H9 (cell line): ENCODE measurements at regions not wholly inside any gene's neighbourhood (a gene's known extent, or its start where the extent isn't known, plus 50 kb on each side); places are given as distances from the start of the nearest gene placed in this dataset.
A peak's percentile ranks its signal among the peaks of the same experiment; 100 is the strongest.

Experiments used
- DNase-seq: peaks from one replicate; pipeline ENCODE4 v3.0.0-alpha.2; 2017
- H2AFZ ChIP-seq: one replicate; pipeline ENCODE4 v1.6.1; 2013; ENCODE audit warnings: mild to moderate bottlenecking, low read length, control low read depth, moderate library complexity
- H2AK5ac ChIP-seq: 2 replicates; pipeline ENCODE4 v1.6.1; 2013; ENCODE audit warnings: low read length, control low read depth, mixed read lengths; ENCODE audit not compliant: insufficient read length
- H2BK120ac ChIP-seq: one replicate; pipeline ENCODE4 v1.6.1; 2013; ENCODE audit warnings: low read depth, mild to moderate bottlenecking, low read length, control low read depth, inconsistent platforms; ENCODE audit not compliant: poor library complexity, severe bottlenecking
- H2BK12ac ChIP-seq: 2 replicates; pipeline ENCODE4 v1.6.1; 2013; ENCODE audit warnings: low read length, control low read depth, mixed read lengths, low read depth; ENCODE audit not compliant: insufficient read length
- H2BK15ac ChIP-seq: 2 replicates; pipeline ENCODE4 v1.6.1; 2013; ENCODE audit warnings: low read depth, low read length, control low read depth
- H2BK20ac ChIP-seq: one replicate; pipeline ENCODE4 v1.6.1; 2013; ENCODE audit warnings: low read depth, mild to moderate bottlenecking, low read length, control low read depth, inconsistent platforms; ENCODE audit not compliant: poor library complexity, severe bottlenecking
- H2BK5ac ChIP-seq: 2 replicates; pipeline ENCODE4 v1.6.1; 2013; ENCODE audit warnings: low read length, control low read depth, mixed read lengths; ENCODE audit not compliant: insufficient read length
- H3K14ac ChIP-seq: 2 replicates; pipeline ENCODE4 v1.6.1; 2013; ENCODE audit warnings: low read length, control low read depth; ENCODE audit not compliant: insufficient read depth
- H3K18ac ChIP-seq: 2 replicates; pipeline ENCODE4 v1.6.1; 2013; ENCODE audit warnings: low read depth, mild to moderate bottlenecking, mixed read lengths, low read length, control low read depth; ENCODE audit not compliant: insufficient read length
- H3K23ac ChIP-seq: 2 replicates; pipeline ENCODE4 v1.6.1; 2013; ENCODE audit warnings: low read length, control low read depth, mixed read lengths, low read depth; ENCODE audit not compliant: insufficient read length
- H3K23me2 ChIP-seq: 2 replicates; pipeline ENCODE4 v1.6.1; 2013; ENCODE audit warnings: low read depth, mild to moderate bottlenecking, mixed read lengths, low read length, control low read depth; ENCODE audit not compliant: insufficient read length, poor library complexity, severe bottlenecking
- H3K27ac ChIP-seq: 2 replicates; pipeline ENCODE4 v1.5.1; 2013; ENCODE audit warnings: low read length, control low read depth, mixed read lengths, low read depth; ENCODE audit not compliant: insufficient read length
- H3K27me3 ChIP-seq: 2 replicates; pipeline ENCODE4 v1.6.1; 2013; ENCODE audit warnings: low read length, control low read depth, inconsistent platforms; ENCODE audit not compliant: insufficient read depth
- H3K4ac ChIP-seq: 2 replicates; pipeline ENCODE4 v1.6.1; 2013; ENCODE audit warnings: low read depth, mild to moderate bottlenecking, control low read depth, inconsistent platforms, low read length, moderate library complexity
- H3K4me1 ChIP-seq: 2 replicates; pipeline ENCODE4 v1.6.1; 2013; ENCODE audit warnings: low read length, control low read depth, inconsistent platforms; ENCODE audit not compliant: insufficient read depth
- H3K4me2 ChIP-seq: 2 replicates; pipeline ENCODE4 v1.6.1; 2013; ENCODE audit warnings: low read length, control low read depth, mixed read lengths; ENCODE audit not compliant: insufficient read length, insufficient read depth
- H3K56ac ChIP-seq: 2 replicates; pipeline ENCODE4 v1.6.1; 2013; ENCODE audit warnings: low read depth, mild to moderate bottlenecking, mixed read lengths, low read length, control low read depth; ENCODE audit not compliant: insufficient read length
- H3K79me1 ChIP-seq: 2 replicates; pipeline ENCODE4 v1.6.1; 2013; ENCODE audit warnings: low read depth, mild to moderate bottlenecking, moderate library complexity, low read length, control low read depth, inconsistent platforms; ENCODE audit not compliant: insufficient read depth, poor library complexity, severe bottlenecking
- H3K79me2 ChIP-seq: 2 replicates; pipeline ENCODE4 v1.6.1; 2013; ENCODE audit warnings: low read length, control low read depth, inconsistent platforms; ENCODE audit not compliant: insufficient read depth
- H3K9ac ChIP-seq: 2 replicates; pipeline ENCODE4 v1.6.1; 2013; ENCODE audit warnings: low read length, control low read depth, mixed read lengths; ENCODE audit not compliant: insufficient read length; ENCODE audit errors: extremely low read depth
- H3K9me3 ChIP-seq: one replicate; pipeline ENCODE4 v1.6.1; 2013; ENCODE audit warnings: low read depth, low read length, inconsistent platforms; ENCODE audit not compliant: control insufficient read depth
- H3T11ph ChIP-seq: one replicate; pipeline ENCODE4 v1.6.1; 2013; ENCODE audit warnings: mild to moderate bottlenecking, low read length, control low read depth, inconsistent platforms
- H4K20me1 ChIP-seq: one replicate; pipeline ENCODE4 v1.6.1; 2013; ENCODE audit not compliant: control insufficient read depth, insufficient read length, insufficient read depth
- H4K5ac ChIP-seq: 2 replicates; pipeline ENCODE4 v1.6.1; 2013; ENCODE audit warnings: low read depth, mild to moderate bottlenecking, mixed read lengths, low read length, control low read depth; ENCODE audit not compliant: insufficient read length
- H4K8ac ChIP-seq: replicated peaks from 2 replicates; pipeline ENCODE4 v1.6.1; 2013; ENCODE audit warnings: low read length, control low read depth, mixed read lengths, low read depth; ENCODE audit not compliant: insufficient read length
- H4K91ac ChIP-seq: 2 replicates; pipeline ENCODE4 v1.6.1; 2013; ENCODE audit warnings: low read depth, mild to moderate bottlenecking, moderate library complexity, mixed read lengths, low read length, control low read depth; ENCODE audit not compliant: insufficient read length
- H3K27ac Mint-ChIP-seq, 3 experiments: 2 replicates in 2 of 3; 3 replicates in 1 of 3; pipeline ENCODE4 v1.8.0; 2020 to 2021; ENCODE audit warnings: mixed read lengths in 3 of 3, mild to moderate bottlenecking in 1 of 3, moderate library complexity in 1 of 3
- H3K27me3 Mint-ChIP-seq: 2 replicates; pipeline ENCODE4 v1.8.0; 2021; ENCODE audit warnings: low read depth, mild to moderate bottlenecking, moderate library complexity, mixed read lengths
- H3K36me3 Mint-ChIP-seq, 3 experiments: 2 replicates in 2 of 3; 3 replicates in 1 of 3; pipeline ENCODE4 v1.8.0; 2020 to 2021; ENCODE audit warnings: low read depth in 3 of 3, mixed read lengths in 3 of 3; ENCODE audit not compliant: insufficient read depth in 1 of 3
- H3K4me1 Mint-ChIP-seq, 2 experiments: 2 replicates each; pipeline ENCODE4 v1.8.0; 2020; ENCODE audit warnings: mixed read lengths in 2 of 2
- H3K4me3 Mint-ChIP-seq, 2 experiments: 2 replicates in 1 of 2; 3 replicates in 1 of 2; pipeline ENCODE4 v1.8.0; 2020 to 2021; ENCODE audit warnings: mild to moderate bottlenecking in 2 of 2, mixed read lengths in 2 of 2, moderate library complexity in 1 of 2
- H3K9me3 Mint-ChIP-seq, 2 experiments: 2 replicates in 1 of 2; 3 replicates in 1 of 2; pipeline ENCODE4 v1.8.0; 2020; ENCODE audit warnings: mild to moderate bottlenecking in 2 of 2, mixed read lengths in 2 of 2, moderate library complexity in 1 of 2
- CTCF ChIP-seq: fragments of 200-600 bp; sonication (generic); conservative IDR thresholded peaks from 3 replicates; pipeline ENCODE4 v1.8.0; 2021; ENCODE audit warnings: antibody characterized with exemption, mild to moderate bottlenecking
- WGBS: extraction: QIAGEN DNeasy Blood & Tissue Kit; methylation state at CpG from one replicate; pipeline ENCODE4 v1.1.7; 2013; ENCODE audit warnings: missing lambda C conversion rate, low lambda C conversion rate, mixed read lengths; ENCODE audit not compliant: insufficient read length; ENCODE audit errors: extremely low coverage; 5-methylcytosine and 5-hydroxymethylcytosine counted together

DNA sequence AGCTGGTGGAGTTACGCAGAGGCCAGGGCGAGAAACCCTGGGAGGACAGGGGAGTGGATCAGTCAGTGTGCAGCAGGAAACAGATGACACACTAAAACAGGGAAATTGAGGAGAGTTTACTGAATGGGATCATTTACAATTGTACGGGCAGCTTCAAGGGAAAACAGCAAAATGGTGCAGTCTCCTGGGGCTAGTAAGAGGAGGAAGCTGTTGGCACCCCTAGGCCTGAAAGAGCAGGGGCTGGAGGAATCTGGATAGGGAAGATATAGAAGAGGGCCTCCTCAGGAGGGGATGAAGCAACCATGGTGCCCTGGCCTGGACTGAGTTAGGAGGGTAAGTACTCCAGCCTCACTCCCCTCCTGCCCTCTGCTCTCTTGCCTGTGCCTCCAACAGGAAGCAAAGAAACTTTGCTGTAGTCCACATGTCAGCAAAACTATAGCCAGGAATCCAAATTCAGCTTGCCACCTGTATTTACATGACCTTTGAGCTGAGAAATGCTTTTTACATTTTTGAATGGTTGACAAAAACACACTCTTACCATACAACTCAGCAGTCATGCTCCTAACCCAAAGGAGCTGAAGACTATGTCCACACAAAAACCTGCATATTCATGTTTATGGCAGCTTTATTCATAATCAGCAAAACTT lies 52.3 kb upstream of the OPN4 start:
- no CpG with 5 or more reads among the region's 3 CpGs for WGBS
- peaks cover 3 to 6% of the 10 kb centered on the region in 2 experiments; a peak in 3 of 5 replicates for H3K9me3 Mint-ChIP-seq
- no peak overlapping the region for H3K9ac ChIP-seq
- H3K27ac ChIP-seq = no peak overlapping the region
- H3K56ac ChIP-seq = no peak overlapping the region
- no peak overlapping the region for H4K5ac ChIP-seq
- DNase-seq = no peak
- H3K9me3 ChIP-seq = no peaks in the 10 kb centered on the region
- H3K4ac ChIP-seq = no peak overlapping the region
- H3K4me3 Mint-ChIP-seq = no peak overlapping the region
- peaks cover 5% of the 10 kb centered on the region for H3K27me3 Mint-ChIP-seq
- no peak overlapping the region for H2BK15ac ChIP-seq
- no peaks in the 10 kb centered on the region for H3K27me3 ChIP-seq
- H2AFZ ChIP-seq = no peak overlapping the region
- H2BK12ac ChIP-seq = no peak overlapping the region
- H3K4me1 ChIP-seq = peaks cover 7% of the 10 kb centered on the region; the same call in 1 of the 2 replicates
- no peak overlapping the region for H3K23ac ChIP-seq
- no peak overlapping the region for H3K14ac ChIP-seq
- H3K27ac Mint-ChIP-seq = 0 out of 7 replicates have a peak overlapping the region, but pooled peaks of 1 of the 3 experiments have one; percentile 2
- H3K79me2 ChIP-seq = no peaks in the 10 kb centered on the region
- H3K18ac ChIP-seq = no peak overlapping the region
- no peak overlapping the region for H3T11ph ChIP-seq
- H4K20me1 ChIP-seq = no peaks in the 10 kb centered on the region
- no peaks in the 10 kb centered on the region for H3K23me2 ChIP-seq
- H2BK120ac ChIP-seq = no peak overlapping the region
- no peak overlapping the region for H2BK20ac ChIP-seq
- no peak overlapping the region for H3K4me2 ChIP-seq
- no peaks in the 10 kb centered on the region for H3K79me1 ChIP-seq
- no peak for TF ChIP-seq CTCF
- no peak overlapping the region for H2AK5ac ChIP-seq
- no peak overlapping the region for H4K91ac ChIP-seq
- H2BK5ac ChIP-seq = no peak overlapping the region
- no peak overlapping the region for H4K8ac ChIP-seq
- peaks cover 12 to 15% of the 10 kb centered on the region in 2 experiments for H3K4me1 Mint-ChIP-seq
- H3K36me3 Mint-ChIP-seq = no peaks in the 10 kb centered on the region; a peak in 1 of 7 replicates
